Motor neuron (in vitro differentiated cells): ENCODE measurements at regions not wholly inside any gene's neighbourhood (a gene's known extent, or its start where the extent isn't known, plus 50 kb on each side); places are given as distances from the start of the nearest gene placed in this dataset.

Experiments used
- ATAC-seq, 8 experiments: fragments of 200-7000 bp; cut with Tn5 transposase; replicated peaks in 6 of 8; 2 replicates each; pipeline ENCODE4 v1.8.0; 2021; ENCODE audit warnings: mild to moderate bottlenecking in 8 of 8, moderate library complexity in 8 of 8
- H3K27ac ChIP-seq, 2 donors: fragments of 250-450 bp; sonication (Bioruptor Pico); 2 replicates each; pipeline ENCODE4 v1.9.0; 2021; ENCODE audit warnings: antibody characterized with exemption in 2 of 2, mild to moderate bottlenecking in 2 of 2, moderate library complexity in 1 of 2
- H3K4me1 ChIP-seq, 2 donors: fragments of 250-450 bp; sonication (Bioruptor Pico); replicated peaks in 1 of 2; 2 replicates each; pipeline ENCODE4 v1.6.1; 2021; ENCODE audit warnings: antibody characterized with exemption in 2 of 2, mild to moderate bottlenecking in 2 of 2, moderate library complexity in 1 of 2
- H3K4me3 ChIP-seq, 5 donors: fragments of 250-450 bp; sonication (Bioruptor Pico); 2 replicates each; pipeline ENCODE4 v1.9.0; 2021; ENCODE audit warnings: antibody characterized with exemption in 5 of 5, mild to moderate bottlenecking in 5 of 5, moderate library complexity in 4 of 5
- WGBS, 10 experiments: fragments of 450-650 bp; shearing (Covaris generic); methylation state at CpG; one replicate each; pipeline ENCODE4 v1.0.0; 2022; 5-methylcytosine and 5-hydroxymethylcytosine counted together
- in situ Hi-C, 9 experiments: fragments of 400-800 bp; cut with MboI; loops; one replicate each; pipeline ENCODE4 v1.15.0; 2021; ENCODE audit warnings: low sequenced_read_pairs in 9 of 9, low pct_unique_long_range_greater_than_20kb in 2 of 9; ENCODE audit not compliant: unreplicated experiment in 9 of 9

DNA sequence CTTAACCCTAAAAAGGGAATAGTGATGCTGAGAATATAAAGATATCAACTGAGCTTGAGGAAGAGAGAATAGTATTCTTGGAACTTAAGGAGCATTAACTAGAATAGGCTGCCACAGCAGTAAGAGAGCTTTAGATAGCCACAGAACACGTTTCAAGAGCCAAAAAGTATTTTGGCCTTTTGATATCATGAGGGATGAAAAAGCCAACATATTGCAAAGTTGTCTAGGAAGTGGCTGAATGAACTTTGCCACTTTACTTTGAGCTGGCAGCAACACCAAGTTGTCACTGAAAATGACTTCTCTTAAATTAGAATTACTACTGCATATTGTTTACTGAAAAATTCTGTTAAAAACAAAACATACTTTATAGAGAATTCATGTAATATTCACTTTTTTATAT lies 1476.2 kb downstream of the MRPL39 start:
- ATAC-seq = no peak
- 0 to 86% (median 25%) methylated on average over 1 of the region's 1 CpG; no CpG with 5 or more reads in 2 of the 10 experiments for WGBS, 10 experiments
- H3K4me1 ChIP-seq = no peaks in the 10 kb centered on the region
- H3K4me3 ChIP-seq = no peak overlapping the region
- no peak overlapping the region for H3K27ac ChIP-seq
- in situ Hi-C loops = no loop called here

GRCh38 chr21:24127651-24128050 lies 1479.6 kb downstream of the MRPL39 start:
- Histone ChIP-seq H3K4me3 (no peak overlapping the region), H3K4me1 (no peaks in the 10 kb centered on the region), H3K27ac (no peak overlapping the region)
- ATAC-seq = no peak
- 0 to 67% (median 47%) methylated on average over 1 of the region's 1 CpG; no CpG with 5 or more reads in 3 of the 10 experiments for WGBS, 10 experiments
- in situ Hi-C loops = no loop called here

DNA sequence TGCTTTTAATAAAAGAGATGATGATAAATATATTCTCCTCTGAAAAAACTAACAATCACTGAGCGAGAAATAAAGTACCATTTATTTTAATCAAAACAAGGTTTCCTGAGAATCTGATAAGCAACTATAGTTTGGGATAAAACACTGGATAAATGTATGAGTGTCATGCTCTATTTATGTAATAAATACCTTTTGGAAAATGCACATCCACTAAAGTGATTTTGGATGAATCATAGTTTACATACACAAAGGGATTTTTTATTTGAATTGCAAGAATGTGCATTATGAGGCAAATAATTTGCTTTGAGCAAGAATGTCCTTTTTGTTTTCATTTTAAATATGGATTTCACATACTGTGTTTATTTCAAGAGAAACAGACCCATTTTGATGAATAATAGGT lies 1483.5 kb downstream of the MRPL39 start:
- in situ Hi-C loops = no loop called here
- Histone ChIP-seq H3K4me3 (no peak overlapping the region), H3K4me1 (no peaks in the 10 kb centered on the region), H3K27ac (no peak overlapping the region)
- ATAC-seq = no peak
- 0 to 100% (median 21%) methylated on average over 1 of the region's 1 CpG; no CpG with 5 or more reads in 1 of the 10 experiments for WGBS, 10 experiments

DNA sequence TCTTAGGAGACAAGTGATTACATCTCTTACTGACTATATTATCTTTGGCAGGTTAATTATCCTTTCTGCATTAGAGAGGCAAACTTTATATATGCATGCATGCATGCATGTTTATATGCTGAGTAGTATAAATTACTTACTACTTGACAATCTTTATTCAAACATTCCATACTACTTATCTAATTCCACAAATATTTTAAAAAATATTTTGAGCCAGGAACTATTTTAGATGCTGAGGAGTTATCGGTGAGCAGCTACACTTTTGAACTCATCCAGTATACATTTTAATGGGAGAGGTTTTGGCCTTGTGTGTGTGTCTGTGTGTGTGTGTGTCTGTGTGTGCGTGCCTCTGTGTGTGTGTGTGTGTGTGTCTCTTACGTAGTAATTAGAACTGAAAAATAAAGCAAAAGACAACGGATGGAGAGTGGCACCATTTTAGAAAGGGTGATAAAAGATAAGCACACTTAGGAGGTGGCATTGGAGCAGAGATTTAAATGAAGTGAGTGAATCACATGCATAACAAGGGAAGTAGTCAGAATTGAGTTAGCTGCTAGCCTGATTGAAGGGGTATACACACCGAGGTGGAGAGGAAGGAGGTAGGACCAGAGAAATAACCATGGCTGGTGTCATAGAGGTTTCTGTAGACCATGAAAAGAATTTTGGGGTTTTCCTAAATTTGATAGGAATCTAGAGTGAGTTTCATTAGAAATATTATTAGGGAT lies 1488.4 kb downstream of the MRPL39 start:
- in situ Hi-C loops = no loop called here
- Histone ChIP-seq H3K4me3 (no peak overlapping the region), H3K4me1 (no peaks in the 10 kb centered on the region), H3K27ac (no peak overlapping the region)
- ATAC-seq = no peak
- WGBS, 10 experiments = 0 to 94% (median 83%) methylated on average over 2 to 5 of the region's 5 CpGs; no CpG with 5 or more reads in 1 of the 10 experiments

DNA sequence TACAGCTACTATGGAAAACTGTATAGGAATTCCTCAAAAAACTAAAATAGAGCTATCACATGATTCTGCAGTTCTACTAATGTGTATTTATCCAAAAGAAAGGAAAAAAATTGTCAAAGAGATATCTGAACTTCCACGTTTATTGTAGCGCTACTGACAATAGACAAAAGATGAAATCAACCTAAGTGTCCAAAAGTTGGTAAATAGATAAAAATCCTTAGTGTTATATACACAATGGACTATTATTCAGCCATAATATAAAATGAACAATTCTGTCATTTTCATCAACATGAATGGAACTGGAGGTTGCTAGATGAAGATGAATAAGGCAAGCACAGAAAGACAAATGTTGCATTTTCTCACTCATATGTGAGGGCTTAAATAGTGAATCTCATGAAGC lies 1492.1 kb downstream of the MRPL39 start:
- whole genome bisulfite sequencing, 10 experiments = 29 to 94% (median 72%) methylated on average over 2 of the region's 2 CpGs; no CpG with 5 or more reads in 2 of the 10 experiments
- in situ Hi-C loops = no loop called here
- no peak for ATAC-seq
- Histone ChIP-seq H3K27ac (no peak overlapping the region), H3K4me1 (no peaks in the 10 kb centered on the region), H3K4me3 (no peak overlapping the region)

GRCh38 chr21:24112020-24112419 lies 1495.3 kb downstream of the MRPL39 start:
- in situ Hi-C loops = no loop called here
- Histone ChIP-seq H3K27ac (no peak overlapping the region), H3K4me3 (no peak overlapping the region), H3K4me1 (no peaks in the 10 kb centered on the region)
- WGBS, 10 experiments = 8 to 77% (median 36%) methylated on average over 3 to 5 of the region's 5 CpGs; no CpG with 5 or more reads in 1 of the 10 experiments
- no peak for ATAC-seq

- in situ Hi-C loops = no loop called here
- no peak for ATAC-seq
These were observed 1496.4 kb downstream of the MRPL39 start for GRCh38 chr21:24110846-24111245.

GRCh38 chr21:24097181-24097580 lies 1510.1 kb downstream of the MRPL39 start:
- no peak overlapping the region for H3K27ac ChIP-seq
- in situ Hi-C loops = no loop called here
- no peak for ATAC-seq
- no peaks in the 10 kb centered on the region for H3K4me1 ChIP-seq
- 0% methylated on average over 1 of the region's 1 CpG; no CpG with 5 or more reads in 1 of the 10 experiments for WGBS, 10 experiments
- H3K4me3 ChIP-seq = no peak overlapping the region

More at GRCh38 chr21:24110846-24111245, 1496.4 kb downstream of the MRPL39 start:
- H3K4me3 ChIP-seq = no peak overlapping the region
- no peaks in the 10 kb centered on the region for H3K4me1 ChIP-seq
- no peak overlapping the region for H3K27ac ChIP-seq

DNA sequence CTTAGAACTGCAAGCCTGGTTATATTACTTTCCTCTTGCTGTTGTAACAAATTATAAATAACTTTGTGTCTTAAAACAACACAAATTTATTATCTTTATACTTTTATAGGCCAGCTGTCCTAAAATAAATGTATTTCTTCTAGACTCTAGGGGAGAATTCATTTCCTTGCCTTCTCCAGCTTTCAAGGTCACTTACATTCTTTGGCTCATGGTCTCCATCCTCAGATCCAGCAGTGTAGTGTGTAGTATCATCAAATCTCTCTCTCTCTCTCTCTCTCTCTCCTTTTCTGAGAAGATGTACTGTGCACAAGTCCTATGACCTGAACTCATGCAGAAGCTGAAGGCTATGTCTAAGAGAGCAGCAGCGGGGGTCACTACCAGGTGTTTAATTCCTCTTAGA lies 1510.6 kb downstream of the MRPL39 start:
- 0 to 100% (median 88%) methylated on average over 1 of the region's 1 CpG; no CpG with 5 or more reads in 5 of the 10 experiments for WGBS, 10 experiments
- no peak for ATAC-seq

GRCh38 chr21:24093032-24093431 lies 1514.2 kb downstream of the MRPL39 start:
- Histone ChIP-seq H3K27ac (no peak overlapping the region), H3K4me3 (no peak overlapping the region), H3K4me1 (no peaks in the 10 kb centered on the region)
- no peak for ATAC-seq
- in situ Hi-C loops = no loop called here

More for the DNA sequence above, 1510.6 kb downstream of the MRPL39 start:
- no peak overlapping the region for H3K27ac ChIP-seq
- H3K4me3 ChIP-seq = no peak overlapping the region
- in situ Hi-C loops = no loop called here
- no peaks in the 10 kb centered on the region for H3K4me1 ChIP-seq

DNA sequence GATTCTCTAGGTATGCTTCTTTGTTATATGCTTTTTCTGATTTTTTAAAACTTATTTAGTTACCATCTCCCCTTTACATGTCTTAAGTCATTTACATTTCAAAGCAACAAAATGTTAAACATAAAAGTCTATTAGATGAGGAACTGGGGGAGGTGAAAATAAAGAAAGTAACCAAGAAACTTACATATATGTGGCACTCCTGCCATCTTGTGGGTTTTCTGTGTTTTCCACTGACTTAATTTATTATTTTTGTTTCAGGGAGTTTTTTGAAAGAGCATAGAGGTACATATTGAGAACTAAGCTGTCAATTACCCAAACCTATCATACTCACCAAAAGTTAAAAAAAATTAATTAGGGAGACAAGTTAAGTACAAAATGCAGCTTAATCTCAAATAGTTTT lies 1531.1 kb downstream of the MRPL39 start:
- H3K4me1 ChIP-seq = no peaks in the 10 kb centered on the region
- in situ Hi-C loops = no loop called here
- ATAC-seq = no peak
- H3K4me3 ChIP-seq = no peak overlapping the region
- H3K27ac ChIP-seq = no peak overlapping the region

GRCh38 chr21:24055696-24056095 lies 1551.6 kb downstream of the MRPL39 start:
- no peak for ATAC-seq
- no peak overlapping the region for H3K27ac ChIP-seq
- in situ Hi-C loops = no loop called here
- H3K4me1 ChIP-seq = no peaks in the 10 kb centered on the region
- 0 to 100% (median 75%) methylated on average over 2 to 3 of the region's 3 CpGs for WGBS, 10 experiments
- no peak overlapping the region for H3K4me3 ChIP-seq

GRCh38 chr21:24050231-24050630 lies 1557.0 kb downstream of the MRPL39 start:
- WGBS, 10 experiments = 0 to 100% (median 24%) methylated on average over 1 to 2 of the region's 2 CpGs; no CpG with 5 or more reads in 2 of the 10 experiments
- no peaks in the 10 kb centered on the region for H3K4me1 ChIP-seq
- no peak overlapping the region for H3K4me3 ChIP-seq
- H3K27ac ChIP-seq = no peak overlapping the region
- in situ Hi-C loops = no loop called here
- ATAC-seq = no peak

- no peak overlapping the region for H3K4me3 ChIP-seq
- 0 to 100% (median 62%) methylated on average over 1 to 6 of the region's 6 CpGs for WGBS, 10 experiments
- no peak for ATAC-seq
- no peak overlapping the region for H3K27ac ChIP-seq
- H3K4me1 ChIP-seq = no peaks in the 10 kb centered on the region
- in situ Hi-C loops = no loop called here
These were observed 1560.3 kb downstream of the MRPL39 start for GRCh38 chr21:24046829-24047443.
